ENCODE measurements at regions not wholly inside any gene's neighbourhood (a gene's known extent, or its start where the extent isn't known, plus 50 kb on each side); places are given as distances from the start of the nearest gene placed in this dataset.

- no peak for DNase-seq
Observed at GRCh38 chr12:43169115-43169681, 382.8 kb downstream of the ADAMTS20 start.

- no peak for DNase-seq
Observed at GRCh38 chr12:43167691-43168090, 384.3 kb downstream of the ADAMTS20 start.

- DNase-seq: no peak
Observed at GRCh38 chr12:43165351-43165750, 386.7 kb downstream of the ADAMTS20 start.

GRCh38 chr12:43162138-43162537, 389.9 kb downstream of the ADAMTS20 start:
- no peak for DNase-seq

GRCh38 chr12:43159506-43159905, 392.5 kb downstream of the ADAMTS20 start:
- DNase-seq: no peak

- no peak for DNase-seq
Observed at GRCh38 chr12:43158126-43158525, 393.9 kb downstream of the ADAMTS20 start.

- no peak for DNase-seq
Observed at GRCh38 chr12:43155376-43155775, 396.6 kb downstream of the ADAMTS20 start.

GRCh38 chr12:43154498-43155045, 397.4 kb downstream of the ADAMTS20 start:
- no peak for DNase-seq

GRCh38 chr12:43151441-43151981, 400.5 kb downstream of the ADAMTS20 start:
- no peak for DNase-seq

- no peak for DNase-seq
Observed at GRCh38 chr12:43148691-43149090, 403.3 kb downstream of the ADAMTS20 start.

- DNase-seq: no peak
Observed at GRCh38 chr12:43147878-43148277, 404.1 kb downstream of the ADAMTS20 start.

- no peak for DNase-seq
Observed at GRCh38 chr12:43145481-43145880, 406.5 kb downstream of the ADAMTS20 start.

GRCh38 chr12:43143278-43143677, 408.7 kb downstream of the ADAMTS20 start:
- no peak for DNase-seq

- no peak for DNase-seq
Observed at GRCh38 chr12:43132291-43132690, 419.7 kb downstream of the ADAMTS20 start.

- no peak for DNase-seq
Observed at GRCh38 chr12:43131301-43131700, 420.7 kb downstream of the ADAMTS20 start.

GRCh38 chr12:43127886-43128549, 424.0 kb downstream of the ADAMTS20 start:
- no peak for DNase-seq

GRCh38 chr12:43126652-43127375, 425.2 kb downstream of the ADAMTS20 start:
- DNase-seq: no peak

- DNase-seq: no peak
Observed at GRCh38 chr12:43123461-43123860, 428.5 kb downstream of the ADAMTS20 start.

GRCh38 chr12:43120150-43120549, 431.9 kb downstream of the ADAMTS20 start:
- no peak for DNase-seq

GRCh38 chr12:43118881-43119280, 433.1 kb downstream of the ADAMTS20 start:
- no peak for DNase-seq

- DNase-seq: no peak
Observed at GRCh38 chr12:43118234-43118633, 433.8 kb downstream of the ADAMTS20 start.

- DNase-seq: no peak
Observed at GRCh38 chr12:43117226-43117930, 434.6 kb downstream of the ADAMTS20 start.
